ENCODE measurements at regions not wholly inside any gene's neighbourhood (a gene's known extent, or its start where the extent isn't known, plus 50 kb on each side); places are given as distances from the start of the nearest gene placed in this dataset.
"Not testable (repeated sequence)": the region's sequence is repeated elsewhere in the genome, so short reads cannot be mapped to it uniquely, and the experiment has no call there.

DNA sequence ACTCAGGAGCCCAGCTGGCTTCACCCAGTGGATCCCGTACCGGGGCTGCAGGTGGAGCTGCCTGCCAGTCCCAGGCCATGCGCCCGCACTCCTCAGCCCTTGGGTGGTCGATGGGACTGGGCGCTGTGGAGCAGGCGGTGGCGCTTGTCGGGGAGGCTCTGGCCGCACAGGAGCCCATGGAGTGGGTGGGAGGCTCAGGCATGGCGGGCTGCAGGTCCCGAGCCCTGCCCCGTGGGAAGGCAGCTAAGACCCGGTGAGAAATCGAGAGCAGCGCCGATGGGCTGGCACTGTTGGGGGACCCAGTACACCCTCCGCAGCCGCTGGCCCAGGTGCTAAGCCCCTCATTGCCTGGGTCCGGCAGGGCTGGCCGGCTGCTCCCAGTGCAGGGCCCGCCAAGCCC is 1205.6 kb downstream of the DIAPH3 start:
- not testable (repeated sequence) for TF ChIP-seq POLR2A (IDR thresholded peaks at IDR 0.05)
- TF ChIP-seq, protein P1, sequence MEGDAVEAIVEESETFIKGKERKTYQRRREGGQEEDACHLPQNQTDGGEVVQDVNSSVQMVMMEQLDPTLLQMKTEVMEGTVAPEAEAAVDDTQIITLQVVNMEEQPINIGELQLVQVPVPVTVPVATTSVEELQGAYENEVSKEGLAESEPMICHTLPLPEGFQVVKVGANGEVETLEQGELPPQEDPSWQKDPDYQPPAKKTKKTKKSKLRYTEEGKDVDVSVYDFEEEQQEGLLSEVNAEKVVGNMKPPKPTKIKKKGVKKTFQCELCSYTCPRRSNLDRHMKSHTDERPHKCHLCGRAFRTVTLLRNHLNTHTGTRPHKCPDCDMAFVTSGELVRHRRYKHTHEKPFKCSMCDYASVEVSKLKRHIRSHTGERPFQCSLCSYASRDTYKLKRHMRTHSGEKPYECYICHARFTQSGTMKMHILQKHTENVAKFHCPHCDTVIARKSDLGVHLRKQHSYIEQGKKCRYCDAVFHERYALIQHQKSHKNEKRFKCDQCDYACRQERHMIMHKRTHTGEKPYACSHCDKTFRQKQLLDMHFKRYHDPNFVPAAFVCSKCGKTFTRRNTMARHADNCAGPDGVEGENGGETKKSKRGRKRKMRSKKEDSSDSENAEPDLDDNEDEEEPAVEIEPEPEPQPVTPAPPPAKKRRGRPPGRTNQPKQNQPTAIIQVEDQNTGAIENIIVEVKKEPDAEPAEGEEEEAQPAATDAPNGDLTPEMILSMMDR (IDR thresholded peaks at IDR 0.05): not testable (repeated sequence)
